GM19395 (cell line): ENCODE measurements at regions not wholly inside any gene's neighbourhood (a gene's known extent, or its start where the extent isn't known, plus 50 kb on each side); places are given as distances from the start of the nearest gene placed in this dataset.
"Not testable (repeated sequence)": the region's sequence is repeated elsewhere in the genome, so short reads cannot be mapped to it uniquely, and the experiment has no call there.

ENCODE experiments used
- ATAC-seq: cut with Tn5 transposase; IDR thresholded peaks from one replicate; pipeline ENCODE4 v1.9.1; 2021; ENCODE audit warnings: mild to moderate bottlenecking, moderate library complexity; ENCODE audit not compliant: unreplicated experiment

- ATAC-seq, result no peak
Observed at GRCh38 chr1:4132352-4133296, 232.6 kb upstream of the C1orf174 start.

- ATAC-seq, result no peak
Observed at GRCh38 chr1:4133297-4133938, 233.3 kb upstream of the C1orf174 start.

GRCh38 chr1:4133939-4134321 lies 233.9 kb upstream of the C1orf174 start:
- ATAC-seq, result no peak

GRCh38 chr1:4135853-4136252 lies 235.8 kb upstream of the C1orf174 start:
- ATAC-seq, result not testable (repeated sequence)

GRCh38 chr1:4137621-4138415 lies 237.7 kb upstream of the C1orf174 start:
- ATAC-seq, result no peak

- no peak for ATAC-seq
Observed at GRCh38 chr1:4139646-4140045, 239.6 kb upstream of the C1orf174 start.

GRCh38 chr1:4140241-4140640 lies 240.2 kb upstream of the C1orf174 start:
- ATAC-seq, result no peak

- no peak for ATAC-seq
Observed at GRCh38 chr1:4140821-4141220, 240.7 kb upstream of the C1orf174 start.

GRCh38 chr1:4144349-4144971 lies 244.4 kb upstream of the C1orf174 start:
- ATAC-seq, result no peak

- ATAC-seq, result no peak
Observed at GRCh38 chr1:4146101-4146500, 246.0 kb upstream of the C1orf174 start.

GRCh38 chr1:4146614-4147013 lies 246.5 kb upstream of the C1orf174 start:
- ATAC-seq, result no peak

- no peak for ATAC-seq
Observed at GRCh38 chr1:4147509-4147908, 247.4 kb upstream of the C1orf174 start.

GRCh38 chr1:4149281-4149680 lies 249.2 kb upstream of the C1orf174 start:
- no peak for ATAC-seq

- ATAC-seq, result no peak
Observed at GRCh38 chr1:4149831-4150230, 249.8 kb upstream of the C1orf174 start.

- ATAC-seq, result no peak
Observed at GRCh38 chr1:4150262-4150661, 250.2 kb upstream of the C1orf174 start.

- ATAC-seq, result no peak
Observed at GRCh38 chr1:4152266-4152665, 252.2 kb upstream of the C1orf174 start.

- ATAC-seq, result no peak
Observed at GRCh38 chr1:4153571-4153970, 253.5 kb upstream of the C1orf174 start.

- no peak for ATAC-seq
Observed at GRCh38 chr1:4156241-4156973, 256.3 kb upstream of the C1orf174 start.

- ATAC-seq, result no peak
Observed at GRCh38 chr1:4160181-4160580, 260.1 kb upstream of the C1orf174 start.

- ATAC-seq, result no peak
Observed at GRCh38 chr1:4161366-4162006, 261.4 kb upstream of the C1orf174 start.
